ENCODE measurements at regions not wholly inside any gene's neighbourhood (a gene's known extent, or its start where the extent isn't known, plus 50 kb on each side); places are given as distances from the start of the nearest gene placed in this dataset.

- FAIRE-seq, result no peak
Measured at GRCh38 chr12:24530689-24531088, 418.2 kb downstream of the BCAT1 start.

GRCh38 chr12:24527102-24527501 lies 421.8 kb downstream of the BCAT1 start:
- no peak overlapping the region for H3K9ac ChIP-seq (ENCODE audit: low read length in 3 of 3)
- H3K4me1 ChIP-seq (ENCODE audit: control insufficient read depth in 2 of 3, insufficient read depth in 2 of 3, low read depth in 1 of 3, low read length in 3 of 3), result no peaks in the 10 kb centered on the region
- no peak for FAIRE-seq
- no peak overlapping the region for H3K4me3 ChIP-seq (ENCODE audit: low read length in 3 of 3)
- no peak overlapping the region for H3K27ac ChIP-seq (ENCODE audit: low read depth in 2 of 2, low read length in 2 of 2)
- intact Hi-C loops (cut with DNase I), result no loop called here
- H3K27me3 ChIP-seq (ENCODE audit: control insufficient read depth, insufficient read depth, low read length), result no peaks in the 10 kb centered on the region
- H3K9me3 ChIP-seq (ENCODE audit: control insufficient read depth in 2 of 3, insufficient read depth in 1 of 3, low read length in 3 of 3), result no peaks in the 10 kb centered on the region
- DNase-seq, result no peak
- no peaks in the 10 kb centered on the region for H3K36me3 ChIP-seq (ENCODE audit: control insufficient read depth in 2 of 3, insufficient read depth in 3 of 3, low read length in 3 of 3)
- TF ChIP-seq CTCF (IDR thresholded peaks at IDR 0.05; ENCODE audit: borderline replicate concordance, extremely low read depth, insufficient read depth), result no peak

More at GRCh38 chr12:24530689-24531088, 418.2 kb downstream of the BCAT1 start:
- Histone ChIP-seq H3K4me3 (ENCODE audit: low read length in 3 of 3) (no peak overlapping the region), H3K4me1 (ENCODE audit: control insufficient read depth in 2 of 3, insufficient read depth in 2 of 3, low read depth in 1 of 3, low read length in 3 of 3) (no peaks in the 10 kb centered on the region), H3K27ac (ENCODE audit: low read depth in 2 of 2, low read length in 2 of 2) (no peak overlapping the region), H3K36me3 (ENCODE audit: control insufficient read depth in 2 of 3, insufficient read depth in 3 of 3, low read length in 3 of 3) (no peaks in the 10 kb centered on the region), H3K9ac (ENCODE audit: low read length in 3 of 3) (no peak overlapping the region), H3K9me3 (ENCODE audit: control insufficient read depth in 2 of 3, insufficient read depth in 1 of 3, low read length in 3 of 3) (no peaks in the 10 kb centered on the region), H3K27me3 (ENCODE audit: control insufficient read depth, insufficient read depth, low read length) (no peaks in the 10 kb centered on the region)
- no peak for TF ChIP-seq CTCF (IDR thresholded peaks at IDR 0.05; ENCODE audit: borderline replicate concordance, extremely low read depth, insufficient read depth)
- intact Hi-C loops (cut with DNase I), result no loop called here
- DNase-seq, result no peak

- Histone ChIP-seq H3K4me3 (ENCODE audit: low read length in 3 of 3) (no peak overlapping the region), H3K36me3 (ENCODE audit: control insufficient read depth in 2 of 3, insufficient read depth in 3 of 3, low read length in 3 of 3) (no peaks in the 10 kb centered on the region), H3K4me1 (ENCODE audit: control insufficient read depth in 2 of 3, insufficient read depth in 2 of 3, low read depth in 1 of 3, low read length in 3 of 3) (no peaks in the 10 kb centered on the region), H3K9ac (ENCODE audit: low read length in 3 of 3) (no peak overlapping the region), H3K27ac (ENCODE audit: low read depth in 2 of 2, low read length in 2 of 2) (no peak overlapping the region), H3K27me3 (ENCODE audit: control insufficient read depth, insufficient read depth, low read length) (no peaks in the 10 kb centered on the region), H3K9me3 (ENCODE audit: control insufficient read depth in 2 of 3, insufficient read depth in 1 of 3, low read length in 3 of 3) (peaks cover 0 to 15% (median 6%) of the 10 kb centered on the region in 3 donors)
- FAIRE-seq, result no peak
- no peak for TF ChIP-seq CTCF (IDR thresholded peaks at IDR 0.05; ENCODE audit: borderline replicate concordance, extremely low read depth, insufficient read depth)
- intact Hi-C loops (cut with DNase I), result no loop called here
- DNase-seq, result no peak
Measured at GRCh38 chr12:24522736-24523135, 426.2 kb downstream of the BCAT1 start.

GRCh38 chr12:24519759-24520158 lies 429.1 kb downstream of the BCAT1 start:
- Histone ChIP-seq H3K4me1 (ENCODE audit: control insufficient read depth in 2 of 3, insufficient read depth in 2 of 3, low read depth in 1 of 3, low read length in 3 of 3) (no peaks in the 10 kb centered on the region), H3K4me3 (ENCODE audit: low read length in 3 of 3) (no peak overlapping the region), H3K27ac (ENCODE audit: low read depth in 2 of 2, low read length in 2 of 2) (no peak overlapping the region), H3K36me3 (ENCODE audit: control insufficient read depth in 2 of 3, insufficient read depth in 3 of 3, low read length in 3 of 3) (no peaks in the 10 kb centered on the region), H3K9ac (ENCODE audit: low read length in 3 of 3) (no peak overlapping the region), H3K9me3 (ENCODE audit: control insufficient read depth in 2 of 3, insufficient read depth in 1 of 3, low read length in 3 of 3) (peaks cover 0 to 15% (median 6%) of the 10 kb centered on the region in 3 donors), H3K27me3 (ENCODE audit: control insufficient read depth, insufficient read depth, low read length) (no peaks in the 10 kb centered on the region)
- FAIRE-seq (no peak), DNase-seq (no peak)
- intact Hi-C loops (cut with DNase I), result no loop called here
- no peak for TF ChIP-seq CTCF (IDR thresholded peaks at IDR 0.05; ENCODE audit: borderline replicate concordance, extremely low read depth, insufficient read depth)

Measured in kidney (tissue), 13 donors.